ENCODE measurements at regions not wholly inside any gene's neighbourhood (a gene's known extent, or its start where the extent isn't known, plus 50 kb on each side); places are given as distances from the start of the nearest gene placed in this dataset.

DNA sequence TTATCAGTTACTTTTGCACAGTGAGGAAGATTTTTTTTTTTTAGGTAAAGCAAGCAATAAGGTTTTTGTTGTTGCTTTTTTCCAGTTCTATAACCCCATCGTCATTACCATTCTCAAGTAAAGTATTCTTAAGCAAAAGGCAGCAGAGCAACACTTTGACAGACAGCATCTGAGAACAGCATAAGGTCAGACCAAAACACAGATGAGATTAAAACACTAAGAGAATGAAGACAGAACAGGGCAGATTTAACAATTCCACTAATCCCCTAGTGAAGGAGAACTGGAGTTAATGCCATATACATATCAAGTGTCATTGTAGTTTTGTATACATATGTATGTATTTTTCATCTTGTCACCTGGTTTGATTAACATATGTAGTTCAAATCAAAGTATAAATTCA lies 290.2 kb downstream of the METTL4 start:
- TF ChIP-seq FOXJ3 (CRISPR knock-in tag; IDR thresholded peaks at IDR 0.05; ENCODE audit: borderline replicate concordance), result no peak
- TF ChIP-seq, protein P1, sequence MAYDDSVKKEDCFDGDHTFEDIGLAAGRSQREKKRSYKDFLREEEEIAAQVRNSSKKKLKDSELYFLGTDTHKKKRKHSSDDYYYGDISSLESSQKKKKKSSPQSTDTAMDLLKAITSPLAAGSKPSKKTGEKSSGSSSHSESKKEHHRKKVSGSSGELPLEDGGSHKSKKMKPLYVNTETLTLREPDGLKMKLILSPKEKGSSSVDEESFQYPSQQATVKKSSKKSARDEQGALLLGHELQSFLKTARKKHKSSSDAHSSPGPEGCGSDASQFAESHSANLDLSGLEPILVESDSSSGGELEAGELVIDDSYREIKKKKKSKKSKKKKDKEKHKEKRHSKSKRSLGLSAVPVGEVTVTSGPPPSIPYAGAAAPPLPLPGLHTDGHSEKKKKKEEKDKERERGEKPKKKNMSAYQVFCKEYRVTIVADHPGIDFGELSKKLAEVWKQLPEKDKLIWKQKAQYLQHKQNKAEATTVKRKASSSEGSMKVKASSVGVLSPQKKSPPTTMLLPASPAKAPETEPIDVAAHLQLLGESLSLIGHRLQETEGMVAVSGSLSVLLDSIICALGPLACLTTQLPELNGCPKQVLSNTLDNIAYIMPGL (CRISPR knock-in tag; IDR thresholded peaks at IDR 0.05), result no peak
- TF ChIP-seq, protein P2, sequence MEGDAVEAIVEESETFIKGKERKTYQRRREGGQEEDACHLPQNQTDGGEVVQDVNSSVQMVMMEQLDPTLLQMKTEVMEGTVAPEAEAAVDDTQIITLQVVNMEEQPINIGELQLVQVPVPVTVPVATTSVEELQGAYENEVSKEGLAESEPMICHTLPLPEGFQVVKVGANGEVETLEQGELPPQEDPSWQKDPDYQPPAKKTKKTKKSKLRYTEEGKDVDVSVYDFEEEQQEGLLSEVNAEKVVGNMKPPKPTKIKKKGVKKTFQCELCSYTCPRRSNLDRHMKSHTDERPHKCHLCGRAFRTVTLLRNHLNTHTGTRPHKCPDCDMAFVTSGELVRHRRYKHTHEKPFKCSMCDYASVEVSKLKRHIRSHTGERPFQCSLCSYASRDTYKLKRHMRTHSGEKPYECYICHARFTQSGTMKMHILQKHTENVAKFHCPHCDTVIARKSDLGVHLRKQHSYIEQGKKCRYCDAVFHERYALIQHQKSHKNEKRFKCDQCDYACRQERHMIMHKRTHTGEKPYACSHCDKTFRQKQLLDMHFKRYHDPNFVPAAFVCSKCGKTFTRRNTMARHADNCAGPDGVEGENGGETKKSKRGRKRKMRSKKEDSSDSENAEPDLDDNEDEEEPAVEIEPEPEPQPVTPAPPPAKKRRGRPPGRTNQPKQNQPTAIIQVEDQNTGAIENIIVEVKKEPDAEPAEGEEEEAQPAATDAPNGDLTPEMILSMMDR (IDR thresholded peaks at IDR 0.05), result no peak
- no peak for TF ChIP-seq SP1 (CRISPR knock-in tag; conservative IDR thresholded peaks at IDR 0.05)
- no peak for TF ChIP-seq NFATC4 (CRISPR knock-in tag; IDR thresholded peaks at IDR 0.05)
- no peak for TF ChIP-seq ESRRA (CRISPR knock-in tag; IDR thresholded peaks at IDR 0.05; ENCODE audit: borderline replicate concordance)
- TF ChIP-seq ZBTB21 (CRISPR knock-in tag; IDR thresholded peaks at IDR 0.05; ENCODE audit: borderline replicate concordance), result no peak
- TF ChIP-seq, protein P3, sequence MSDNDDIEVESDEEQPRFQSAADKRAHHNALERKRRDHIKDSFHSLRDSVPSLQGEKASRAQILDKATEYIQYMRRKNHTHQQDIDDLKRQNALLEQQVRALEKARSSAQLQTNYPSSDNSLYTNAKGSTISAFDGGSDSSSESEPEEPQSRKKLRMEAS (CRISPR knock-in tag; IDR thresholded peaks at IDR 0.05), result no peak
- TF ChIP-seq, protein P4, sequence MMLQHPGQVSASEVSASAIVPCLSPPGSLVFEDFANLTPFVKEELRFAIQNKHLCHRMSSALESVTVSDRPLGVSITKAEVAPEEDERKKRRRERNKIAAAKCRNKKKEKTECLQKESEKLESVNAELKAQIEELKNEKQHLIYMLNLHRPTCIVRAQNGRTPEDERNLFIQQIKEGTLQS (CRISPR knock-in tag; conservative IDR thresholded peaks at IDR 0.05), result no peak

Measured in WTC11 (cell line).